ENCODE measurements at regions not wholly inside any gene's neighbourhood (a gene's known extent, or its start where the extent isn't known, plus 50 kb on each side); places are given as distances from the start of the nearest gene placed in this dataset.

DNA sequence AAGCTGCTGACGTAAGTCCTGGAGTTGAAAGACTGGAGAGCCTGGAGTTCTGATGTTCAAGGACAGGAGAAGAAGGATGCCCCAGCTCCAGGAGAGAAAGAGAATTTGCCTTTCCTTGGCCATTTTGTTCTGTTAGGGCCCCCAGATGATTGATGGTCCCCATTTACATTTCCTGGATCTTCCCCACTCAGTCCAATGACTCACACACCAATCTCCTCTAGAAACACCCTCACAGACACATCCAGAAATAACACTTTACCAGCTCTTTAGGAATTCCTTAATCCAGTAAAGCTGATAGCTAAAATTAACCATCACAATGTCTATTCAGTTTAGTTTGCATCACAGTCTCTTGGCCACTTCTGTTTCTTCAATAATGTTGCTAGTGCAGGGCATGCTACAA, 260.2 kb upstream of the IRAK1BP1 start:
- no peak for TF ChIP-seq POLR2A (IDR thresholded peaks at IDR 0.05)
- TF ChIP-seq, protein P1, sequence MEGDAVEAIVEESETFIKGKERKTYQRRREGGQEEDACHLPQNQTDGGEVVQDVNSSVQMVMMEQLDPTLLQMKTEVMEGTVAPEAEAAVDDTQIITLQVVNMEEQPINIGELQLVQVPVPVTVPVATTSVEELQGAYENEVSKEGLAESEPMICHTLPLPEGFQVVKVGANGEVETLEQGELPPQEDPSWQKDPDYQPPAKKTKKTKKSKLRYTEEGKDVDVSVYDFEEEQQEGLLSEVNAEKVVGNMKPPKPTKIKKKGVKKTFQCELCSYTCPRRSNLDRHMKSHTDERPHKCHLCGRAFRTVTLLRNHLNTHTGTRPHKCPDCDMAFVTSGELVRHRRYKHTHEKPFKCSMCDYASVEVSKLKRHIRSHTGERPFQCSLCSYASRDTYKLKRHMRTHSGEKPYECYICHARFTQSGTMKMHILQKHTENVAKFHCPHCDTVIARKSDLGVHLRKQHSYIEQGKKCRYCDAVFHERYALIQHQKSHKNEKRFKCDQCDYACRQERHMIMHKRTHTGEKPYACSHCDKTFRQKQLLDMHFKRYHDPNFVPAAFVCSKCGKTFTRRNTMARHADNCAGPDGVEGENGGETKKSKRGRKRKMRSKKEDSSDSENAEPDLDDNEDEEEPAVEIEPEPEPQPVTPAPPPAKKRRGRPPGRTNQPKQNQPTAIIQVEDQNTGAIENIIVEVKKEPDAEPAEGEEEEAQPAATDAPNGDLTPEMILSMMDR (IDR thresholded peaks at IDR 0.05), result no peak
